Left cardiac atrium (tissue), 4 donors: ENCODE measurements at regions not wholly inside any gene's neighbourhood (a gene's known extent, or its start where the extent isn't known, plus 50 kb on each side); places are given as distances from the start of the nearest gene placed in this dataset.
"Not testable (repeated sequence)": the region's sequence is repeated elsewhere in the genome, so short reads cannot be mapped to it uniquely, and the experiment has no call there.

ENCODE experiments used
- ATAC-seq, 2 donors: fragments of 200-7000 bp; cut with Tn5 transposase; one replicate each; pipeline ENCODE4 v1.9.1; 2020; ENCODE audit warnings: mild to moderate bottlenecking in 2 of 2, moderate library complexity in 2 of 2
- DNase-seq: peaks from one replicate; pipeline ENCODE4 v3.0.0-alpha.2; 2020
- intact Hi-C, 2 donors: fragments of 100-400 bp; cut with DNase I; formaldehyde crosslinking; loops; one replicate each; pipeline versions ENCODE4 v1.14.1 to v1.15.1; 2022 to 2023
- donor health status: DM: no; HTN: yes; CAD: no.
- donor health status: DM: no; HTN: yes; CAD: no; lungs with severe emphysema.
- donor health status: DM: yes; HTN: yes; CAD: no.
- donor health status: Dilated cardiomyopathy.

DNA sequence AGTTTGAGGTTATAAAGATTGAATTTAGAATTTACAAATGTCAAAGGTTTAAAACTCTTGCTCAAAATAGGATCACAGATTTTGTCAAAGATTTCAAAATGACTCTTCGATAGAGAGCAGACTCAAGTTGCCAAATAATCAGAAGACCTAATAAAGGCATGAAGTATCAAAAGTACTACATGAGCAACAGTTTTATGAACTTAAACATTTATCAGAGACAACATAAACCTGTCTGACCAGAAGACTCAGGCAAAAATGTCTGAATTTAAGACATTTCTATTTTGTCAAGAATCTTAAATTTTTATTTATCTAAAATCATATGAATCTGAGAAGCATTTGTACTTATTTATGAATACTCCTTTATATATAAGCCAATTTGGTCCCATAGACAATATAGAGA lies 330.9 kb downstream of the PTPRU start:
- ATAC-seq, result no peak
- intact Hi-C loops, result no loop called here
- DNase-seq, result no peak

DNA sequence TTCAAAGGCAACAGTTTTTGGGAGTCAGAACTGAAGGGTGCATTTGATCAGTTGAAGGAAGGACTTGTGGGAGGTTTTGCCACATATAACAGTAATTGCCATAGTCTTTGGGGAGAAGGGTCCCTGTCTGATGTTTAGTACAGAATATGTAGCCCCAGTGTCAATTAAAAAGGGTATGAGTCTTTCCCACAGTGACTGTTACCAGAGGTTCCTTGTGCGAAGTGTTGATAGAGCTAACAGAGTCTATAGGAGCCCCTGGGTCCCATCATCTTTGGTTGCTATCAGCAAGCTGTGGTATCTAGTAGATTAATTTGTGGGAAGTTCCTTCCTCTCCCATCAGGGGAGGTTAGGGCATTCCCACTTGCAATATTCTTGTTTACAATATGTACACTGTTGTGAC lies 329.2 kb downstream of the PTPRU start:
- intact Hi-C loops, result no loop called here
- no peak for ATAC-seq
- no peak for DNase-seq

DNA sequence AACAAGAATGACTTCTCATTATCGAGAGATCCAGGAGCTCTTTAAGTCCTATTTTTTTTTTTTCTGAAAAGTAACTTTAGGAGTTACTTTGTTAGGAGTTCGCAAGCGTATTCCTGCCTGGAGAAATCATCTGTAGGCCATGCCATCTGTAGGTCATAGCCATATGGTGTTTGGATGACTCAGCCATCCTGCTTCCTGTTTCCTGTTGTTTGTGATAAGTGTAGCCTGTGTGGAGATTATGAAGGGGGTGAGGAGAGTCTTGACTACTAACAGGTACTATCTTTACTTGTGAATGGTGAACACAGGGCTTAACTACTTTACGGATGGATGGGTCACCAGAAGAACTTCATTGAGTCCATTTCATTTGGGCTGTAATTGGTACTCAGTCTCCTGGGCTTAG lies 327.2 kb downstream of the PTPRU start:
- ATAC-seq, result no peak
- intact Hi-C loops, result no loop called here
- no peak for DNase-seq

DNA sequence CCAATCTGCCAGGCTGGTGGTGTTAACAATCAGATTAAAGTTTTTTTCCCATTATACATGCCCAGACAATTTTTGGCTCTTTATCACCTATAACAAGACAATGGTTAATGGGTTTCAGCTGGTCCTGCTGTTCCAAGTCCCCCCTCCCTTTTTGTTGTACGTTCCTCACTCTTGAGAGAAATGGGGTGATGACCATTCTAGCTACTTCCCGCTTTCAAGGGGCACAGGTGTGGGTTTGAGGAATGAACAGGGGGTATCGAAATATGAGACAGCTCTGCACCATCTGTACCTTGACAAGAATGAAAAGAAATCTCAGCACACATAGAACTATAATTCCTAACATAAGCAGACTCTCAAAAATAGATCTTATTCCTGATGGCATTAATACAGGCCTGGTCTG lies 326.8 kb downstream of the PTPRU start:
- intact Hi-C loops, result no loop called here
- no peak for ATAC-seq

DNA sequence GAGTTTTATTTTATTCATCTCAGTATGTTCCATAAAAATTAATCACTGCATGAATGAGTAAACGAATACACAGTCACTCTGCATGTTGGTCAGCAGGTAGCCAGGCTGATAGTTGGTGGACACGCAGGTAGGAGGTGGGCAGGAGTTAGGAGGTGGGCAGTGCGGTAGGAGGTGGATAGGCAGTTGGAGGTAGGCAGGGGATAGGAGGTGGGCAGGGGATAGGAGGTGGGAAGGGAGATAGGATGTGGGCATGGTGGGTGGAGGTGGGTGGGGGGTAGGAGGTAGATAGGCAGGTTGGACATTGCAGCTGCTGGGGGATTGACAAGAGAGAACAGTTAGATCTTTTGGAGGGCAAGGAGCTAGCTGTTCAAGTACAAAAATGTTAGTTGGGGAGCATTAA lies 322.7 kb downstream of the PTPRU start:
- intact Hi-C loops, result loop anchor here in 1 of 2 donors (10.0 kb wide), 1 partner anchor 1096 kb away; no protein-coding TSS in a partner anchor
- ATAC-seq (no peak), DNase-seq (no peak)

More for the DNA sequence above, 326.8 kb downstream of the PTPRU start:
- no peak for DNase-seq

DNA sequence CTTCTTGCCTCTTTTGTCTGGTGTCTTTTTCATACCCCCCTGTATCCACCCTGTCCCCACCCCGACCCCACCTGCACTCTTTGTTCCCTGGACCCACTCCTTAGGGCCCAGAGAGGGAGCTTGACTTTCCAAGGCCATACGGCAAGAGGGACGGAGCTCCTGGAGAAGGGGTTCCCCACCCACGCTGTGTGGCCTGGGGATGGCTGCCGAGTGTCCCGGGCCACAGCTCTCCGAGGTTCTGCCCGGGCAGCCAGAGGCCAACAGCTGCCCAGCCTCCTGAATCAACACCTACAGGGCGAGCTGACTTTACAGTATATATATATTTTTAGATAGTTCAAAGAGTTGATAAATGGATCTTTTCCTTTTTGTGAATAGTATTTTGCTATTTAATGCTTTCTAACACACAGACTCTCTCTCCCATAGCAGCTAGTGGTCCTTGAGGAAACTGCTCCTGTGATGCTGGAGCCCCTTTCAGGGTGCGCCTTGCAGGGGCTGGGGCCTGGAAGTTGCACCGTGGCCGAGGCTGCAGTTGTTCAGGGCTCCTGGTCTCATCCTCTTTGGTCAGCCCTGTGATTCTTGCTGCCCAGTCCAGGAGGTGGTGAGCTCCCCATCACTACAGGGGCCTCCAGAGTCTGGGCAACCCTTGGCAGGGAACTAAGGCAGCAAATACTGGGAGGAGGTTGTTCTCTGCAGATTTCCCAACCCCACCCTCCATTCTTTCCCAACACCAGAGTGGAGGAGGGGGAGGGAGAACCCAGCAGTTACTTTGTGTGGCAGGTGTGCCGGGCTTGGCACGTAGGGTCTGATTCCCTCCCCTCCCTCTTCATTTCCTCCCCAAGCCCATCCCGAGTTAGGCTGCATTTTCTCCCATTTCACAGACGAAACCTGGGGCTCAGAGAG lies 321.6 kb downstream of the PTPRU start:
- intact Hi-C loops, result loop anchor here in 1 of 2 donors (10.0 kb wide), 1 partner anchor 1097 kb away; no protein-coding TSS in a partner anchor
- DNase-seq (no peak), ATAC-seq (no peak)

DNA sequence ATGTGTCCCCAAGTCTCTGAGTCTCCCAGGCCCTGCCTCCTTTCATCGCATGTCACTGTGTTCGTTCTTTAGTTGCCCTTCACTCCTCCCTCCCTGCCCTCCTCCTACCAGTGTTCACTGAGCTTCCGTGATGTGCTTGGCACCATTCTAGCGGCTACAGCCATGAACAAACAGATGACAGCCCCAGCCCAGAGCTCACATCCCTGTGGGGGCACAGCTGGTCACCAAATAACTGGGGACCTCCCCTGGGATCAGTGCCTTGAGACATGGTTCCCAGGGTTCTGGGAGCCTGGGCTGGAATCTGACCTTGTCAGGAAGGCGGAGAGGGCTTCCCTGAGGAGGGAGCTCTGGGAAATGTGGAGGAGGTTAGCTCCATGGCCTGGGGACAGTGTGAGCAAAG lies 320.7 kb downstream of the PTPRU start:
- intact Hi-C loops, result loop anchor here in 1 of 2 donors (10.0 kb wide), 1 partner anchor 1098 kb away; no protein-coding TSS in a partner anchor
- DNase-seq (no peak), ATAC-seq (no peak)

DNA sequence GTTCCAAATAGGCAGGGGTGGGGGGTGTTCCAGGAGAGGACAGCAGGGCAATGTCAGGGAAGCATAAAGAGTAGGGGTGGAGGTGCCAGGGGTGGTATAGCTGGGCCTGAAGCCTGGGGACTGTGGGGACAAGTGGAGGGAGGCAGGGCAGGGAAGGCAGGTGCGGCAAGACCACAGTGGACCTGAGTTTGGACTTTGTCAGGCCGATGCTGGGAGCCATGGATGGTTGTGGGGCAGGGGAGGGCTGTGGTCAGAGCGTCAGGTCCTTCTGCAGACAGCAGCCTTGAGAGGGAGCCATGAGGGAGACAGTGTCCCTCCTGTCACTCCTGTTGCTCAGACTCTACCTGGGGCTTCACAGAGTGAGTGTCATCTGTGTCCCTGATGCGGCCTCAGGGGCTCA lies 320.3 kb downstream of the PTPRU start:
- no peak for DNase-seq
- ATAC-seq, result no peak
- intact Hi-C loops, result loop anchor here in 1 of 2 donors (10.0 kb wide), 1 partner anchor 1098 kb away; no protein-coding TSS in a partner anchor

DNA sequence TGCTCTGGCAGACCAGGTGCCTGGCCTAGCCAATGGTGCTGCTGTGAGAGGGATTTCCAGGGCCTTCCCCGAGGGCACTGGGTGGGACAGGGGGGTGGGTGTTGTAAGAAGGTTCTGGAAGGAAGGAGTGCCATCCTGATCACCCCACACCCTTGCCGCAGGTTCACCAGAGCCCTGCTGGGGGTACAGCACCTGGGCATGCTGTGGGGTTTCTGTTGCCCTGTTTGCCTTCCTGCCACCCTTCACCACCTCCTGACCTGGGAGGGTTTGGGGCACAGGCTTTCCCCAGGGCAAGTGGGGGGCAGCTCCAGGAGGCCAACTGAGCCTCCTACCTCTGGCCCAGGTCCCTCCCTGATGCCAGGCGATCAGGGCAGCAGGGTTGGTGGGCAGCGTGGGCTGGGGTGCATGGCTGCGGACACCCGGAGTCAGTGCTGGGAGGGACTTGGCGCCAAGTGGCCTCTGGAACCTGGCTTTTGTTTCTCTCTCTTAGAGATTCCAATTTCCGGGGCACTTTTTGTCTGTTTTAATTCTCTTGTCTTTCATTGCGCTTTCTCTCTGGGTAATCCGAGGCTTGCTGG lies 318.8 kb downstream of the PTPRU start:
- DNase-seq (no peak), ATAC-seq (no peak)
- intact Hi-C loops, result loop anchor here in 1 of 2 donors (10.0 kb wide), 1 partner anchor 1100 kb away; no protein-coding TSS in a partner anchor

DNA sequence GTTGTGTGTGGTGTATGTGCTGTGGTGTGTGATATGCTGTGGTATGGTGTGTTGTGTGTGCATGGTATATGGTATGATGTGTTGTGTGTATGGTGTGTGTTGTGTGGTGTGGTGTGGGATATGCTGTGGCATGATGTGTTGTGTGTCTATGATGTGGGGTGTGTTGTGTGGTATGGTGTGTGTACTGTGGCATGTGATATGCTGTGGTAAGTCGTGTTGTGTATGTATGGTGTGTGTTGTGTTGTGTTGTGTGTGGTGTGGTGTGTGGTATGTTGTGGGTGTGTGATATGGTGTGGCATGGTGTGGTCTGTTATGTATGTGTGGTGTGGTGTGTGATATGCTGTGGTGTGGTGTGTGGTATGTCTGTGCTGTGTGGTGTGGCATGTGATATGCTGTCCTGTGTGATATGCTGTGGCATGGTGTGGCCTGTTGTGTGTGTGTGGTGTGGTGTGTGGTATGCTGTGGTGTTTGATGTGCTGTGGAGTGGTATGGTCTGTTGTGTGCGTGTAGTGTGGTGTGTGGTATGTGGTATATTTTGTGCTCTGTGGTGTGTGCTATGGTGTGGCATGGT lies 318.0 kb downstream of the PTPRU start:
- no peak for ATAC-seq
- intact Hi-C loops, result loop anchor here in 1 of 2 donors (10.0 kb wide), 1 partner anchor 1101 kb away; no protein-coding TSS in a partner anchor
- DNase-seq, result no peak

DNA sequence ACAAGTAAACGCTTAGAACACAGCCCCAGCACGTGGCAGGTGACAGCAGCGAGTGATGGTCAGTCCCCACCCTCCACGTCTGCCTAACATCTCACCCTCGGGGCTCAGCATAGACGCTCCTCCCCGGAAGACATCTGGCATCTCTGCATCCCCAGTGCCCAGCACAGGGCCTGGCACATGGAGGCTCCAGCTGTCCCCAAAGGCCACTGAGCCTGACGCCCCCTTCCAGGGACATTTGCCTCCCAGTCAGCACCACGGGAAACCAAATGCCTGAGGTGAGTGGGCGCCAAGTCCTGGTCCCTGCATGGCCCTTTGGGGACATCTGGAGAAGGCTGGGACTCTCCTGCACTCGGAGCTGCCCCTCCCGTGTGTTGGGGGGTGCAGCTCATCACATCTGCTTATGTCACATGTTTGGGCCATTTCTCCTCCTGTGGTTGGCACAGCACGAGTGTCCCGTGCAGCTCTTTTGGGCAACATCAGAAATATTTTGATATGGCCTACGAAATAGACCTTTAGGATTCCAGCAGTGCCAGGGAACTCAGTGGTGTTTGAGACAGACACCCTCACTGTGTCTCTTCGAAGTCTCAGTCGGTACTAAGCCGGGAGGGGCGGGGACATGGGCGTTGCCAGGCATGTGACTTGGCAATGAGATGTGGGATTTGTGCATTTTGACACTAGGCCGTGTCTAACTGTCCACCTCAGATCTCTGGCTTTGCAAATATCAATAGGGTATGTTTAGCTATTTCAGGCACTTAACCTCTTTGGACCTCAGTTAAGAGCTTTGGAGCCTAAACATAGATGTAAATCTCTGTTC lies 315.0 kb downstream of the PTPRU start:
- intact Hi-C loops, result loop anchor here in 1 of 2 donors (10.0 kb wide), 1 partner anchor 1103 kb away; no protein-coding TSS in a partner anchor
- DNase-seq (no peak), ATAC-seq (no peak)

DNA sequence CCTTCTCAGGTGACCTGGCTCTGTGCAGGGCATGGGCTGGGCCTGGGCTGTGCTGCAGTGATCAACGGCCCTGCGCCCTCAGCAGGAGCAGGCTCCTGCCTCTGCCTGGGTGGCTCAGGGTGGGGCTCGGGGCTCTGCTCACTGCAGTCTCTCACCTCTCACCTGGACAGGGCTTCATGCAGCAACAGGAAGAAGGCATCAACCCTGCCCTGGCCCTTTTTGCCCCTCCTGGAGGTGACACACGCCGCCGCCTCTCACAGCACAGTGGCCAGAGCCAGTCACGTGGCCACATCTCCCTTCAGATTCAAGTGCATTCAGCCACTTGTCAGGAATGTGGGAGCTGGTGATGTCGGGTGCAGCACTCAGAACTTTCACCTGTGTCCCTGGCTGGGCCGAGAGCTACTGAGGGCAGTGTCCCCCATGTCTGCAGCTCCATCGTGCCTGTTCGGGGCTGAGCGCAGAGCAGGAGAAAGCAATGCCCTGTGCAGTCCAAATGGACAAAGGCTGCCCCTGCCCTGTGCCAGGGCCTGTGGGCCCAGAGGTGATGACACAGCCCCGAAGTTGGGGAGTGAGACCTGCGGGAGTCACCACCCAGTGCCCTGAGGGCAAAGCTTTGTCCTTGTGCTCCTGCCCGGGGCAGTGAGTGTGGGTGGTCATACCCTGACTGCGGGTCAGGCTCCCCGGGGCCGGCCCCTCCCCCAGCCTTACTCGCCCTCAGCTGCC lies 314.0 kb downstream of the PTPRU start:
- ATAC-seq (no peak), DNase-seq (no peak)
- intact Hi-C loops, result loop anchor here in 1 of 2 donors (10.0 kb wide), 1 partner anchor 1105 kb away; no protein-coding TSS in a partner anchor

DNA sequence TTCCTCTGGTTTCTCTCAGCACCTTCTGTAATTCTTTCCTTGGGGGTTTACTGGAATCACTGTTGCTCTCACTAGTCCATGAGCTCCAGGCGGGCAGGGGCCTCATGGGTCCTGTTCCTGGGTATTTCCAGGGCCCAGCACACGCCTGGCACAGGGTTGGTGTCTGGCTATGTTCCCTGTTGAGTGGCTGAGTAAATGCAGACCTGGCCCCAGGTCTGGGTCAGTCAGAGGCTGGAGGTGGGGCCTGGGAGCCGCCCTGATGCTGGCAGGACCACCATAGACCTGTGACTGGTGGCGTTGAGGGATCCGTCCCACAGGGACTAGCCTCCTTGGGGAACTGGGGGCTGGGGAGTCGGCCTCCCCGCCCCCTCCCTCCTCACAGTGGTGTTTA lies 313.4 kb downstream of the PTPRU start:
- ATAC-seq, DNase-seq: not testable (repeated sequence)
- intact Hi-C loops, result loop anchor here in 1 of 2 donors (10.0 kb wide), 1 partner anchor 1105 kb away; no protein-coding TSS in a partner anchor

DNA sequence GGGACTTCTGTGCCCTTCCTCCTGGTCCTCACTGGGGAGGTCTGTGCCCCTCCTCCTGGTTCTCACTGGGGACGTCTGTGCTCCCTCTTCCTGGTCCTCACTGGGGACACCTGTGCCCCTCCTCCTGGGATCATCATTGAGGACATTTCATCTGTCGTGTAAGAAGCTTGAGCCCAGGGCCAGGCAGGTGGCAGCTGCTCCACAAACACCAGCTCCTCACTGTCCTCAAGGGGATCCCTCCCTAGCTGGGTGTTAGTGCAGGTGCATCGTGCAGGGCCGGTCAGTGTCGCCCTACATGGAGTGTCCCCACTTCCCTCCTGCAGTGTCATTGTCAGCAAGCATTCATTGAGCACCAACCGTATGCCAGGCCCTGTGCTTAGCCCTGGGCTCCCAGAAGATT lies 312.7 kb downstream of the PTPRU start:
- ATAC-seq, result no peak
- DNase-seq, result no peak
- intact Hi-C loops, result no loop called here

DNA sequence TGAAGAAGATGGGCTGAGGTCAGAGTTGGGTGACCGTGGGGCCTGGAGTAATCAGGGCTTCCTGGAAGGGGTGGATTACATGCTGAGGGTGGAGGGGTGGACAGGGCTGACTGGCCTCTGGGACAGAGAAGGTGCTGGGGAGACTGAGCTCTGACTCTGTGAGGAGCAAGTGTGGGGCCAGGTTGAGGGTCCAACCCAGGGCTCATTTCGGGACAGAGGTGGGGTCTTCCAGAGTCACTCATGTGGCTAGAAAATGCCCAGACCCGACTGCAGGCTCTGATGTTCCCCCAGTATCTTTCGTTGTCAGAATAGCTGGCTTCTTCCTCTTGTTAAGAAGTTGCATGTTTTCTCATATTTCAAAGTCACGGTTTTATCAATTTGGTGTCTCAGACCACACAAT lies 311.8 kb downstream of the PTPRU start:
- no peak for ATAC-seq
- intact Hi-C loops, result no loop called here
- no peak for DNase-seq

DNA sequence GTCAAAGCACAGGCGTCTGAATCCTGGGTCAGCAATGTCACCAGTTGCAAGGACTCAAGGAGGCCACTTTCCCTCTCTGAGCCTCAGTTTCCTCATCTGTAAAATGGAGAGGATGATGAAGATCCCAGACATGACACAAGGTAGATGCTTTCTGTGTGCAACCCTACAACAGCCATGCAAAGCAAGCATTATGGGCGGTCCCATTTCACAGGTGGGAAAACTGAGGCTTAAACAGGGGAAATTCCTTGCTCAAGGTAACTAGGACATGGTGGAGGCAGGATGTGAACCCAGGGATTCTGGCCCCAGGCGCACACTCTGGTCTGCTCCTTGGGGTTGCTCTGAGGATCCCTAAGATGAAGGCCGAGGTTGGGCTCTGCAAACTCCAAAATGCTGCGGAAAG lies 311.0 kb downstream of the PTPRU start:
- ATAC-seq (no peak), DNase-seq (no peak)
- intact Hi-C loops, result no loop called here

DNA sequence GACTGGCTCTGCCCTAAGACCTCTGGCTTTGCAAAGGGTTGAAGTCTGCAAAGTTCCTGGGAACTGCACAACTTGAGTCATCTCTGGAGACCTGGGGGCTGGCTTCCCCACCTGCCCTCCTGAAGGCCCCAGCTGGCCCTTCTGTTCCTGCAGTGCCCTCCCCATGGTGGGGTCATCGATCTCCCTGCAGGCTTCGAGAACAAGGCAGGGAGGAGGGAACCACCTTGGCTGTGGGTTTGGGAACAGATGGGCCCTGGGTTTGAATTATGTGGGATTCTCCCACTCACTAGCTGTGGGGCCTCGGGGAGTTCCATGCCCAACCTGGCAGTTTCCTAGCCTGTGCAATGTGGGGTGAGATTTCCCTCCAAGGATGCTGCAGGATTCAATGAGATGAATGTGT lies 310.2 kb downstream of the PTPRU start:
- ATAC-seq, result no peak
- DNase-seq, result no peak
- intact Hi-C loops, result no loop called here

DNA sequence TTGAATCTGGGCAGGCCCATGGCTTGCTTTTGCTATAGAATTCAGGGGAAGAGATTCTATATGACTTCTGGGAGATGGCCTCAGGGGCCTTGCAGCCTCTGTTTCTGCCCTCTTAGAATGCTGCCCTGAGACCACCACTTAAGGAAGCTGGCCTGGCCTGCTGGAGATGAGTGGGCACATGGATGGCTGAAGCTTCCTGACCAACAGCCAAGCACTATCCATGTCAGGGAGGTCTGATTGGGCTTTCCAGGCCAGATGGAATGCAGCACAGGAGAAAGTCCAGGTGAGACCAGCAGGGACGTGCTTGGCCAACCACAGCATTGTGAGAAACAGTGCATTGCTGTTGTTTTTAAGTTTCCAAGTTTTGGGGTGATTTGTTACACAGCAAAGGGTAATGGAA lies 308.1 kb downstream of the PTPRU start:
- intact Hi-C loops, result no loop called here
- no peak for ATAC-seq

More for the DNA sequence above, 308.1 kb downstream of the PTPRU start:
- DNase-seq, result no peak
